ENCODE measurements at regions not wholly inside any gene's neighbourhood (a gene's known extent, or its start where the extent isn't known, plus 50 kb on each side); places are given as distances from the start of the nearest gene placed in this dataset.

GRCh38 chr2:184049566-184049965 lies 548.8 kb upstream of the ZNF804A start (continued):
- TF ChIP-seq NCOA4 (IDR thresholded peaks at IDR 0.05; ENCODE audit: partially characterized antibody), result no peak
- TF ChIP-seq SMAD1 (IDR thresholded peaks at IDR 0.05; ENCODE audit: low read depth, low read length, partially characterized antibody), result no peak

- WGBS (ENCODE audit: insufficient coverage, low coverage, missing lambda C conversion rate), result 22% methylated on average over 3 of the region's 3 CpGs
- no peak overlapping the region for H2AFZ ChIP-seq (ENCODE audit: low read depth, low read length)
Measured at GRCh38 chr2:184053326-184053725, 545.0 kb upstream of the ZNF804A start.

More at GRCh38 chr2:184053326-184053725, 545.0 kb upstream of the ZNF804A start:
- Histone ChIP-seq H3K4me2 (ENCODE audit: insufficient read depth, low read length) (no peak overlapping the region), H3K36me3 (ENCODE audit: control insufficient read depth, insufficient read depth, low read length) (no peaks in the 10 kb centered on the region), H3K9ac (ENCODE audit: insufficient read depth in 1 of 2, low read depth in 2 of 2, low read length in 2 of 2) (no peak overlapping the region), H3K9me1 (ENCODE audit: control insufficient read depth, insufficient read depth, low read length) (no peaks in the 10 kb centered on the region), H4K20me1 (replicated peaks; ENCODE audit: control insufficient read depth, insufficient read depth, low read length) (no peaks in the 10 kb centered on the region), H3K27ac (ENCODE audit: extremely low read depth, low read depth, low read length) (no peak overlapping the region), H3K4me1 (replicated peaks in 1 of 2; ENCODE audit: control insufficient read depth in 2 of 2, insufficient read depth in 2 of 2, low read length in 2 of 2) (no peaks in the 10 kb centered on the region), H3K9me3 (replicated peaks; ENCODE audit: control insufficient read depth, insufficient read depth, low read depth, low read length) (no peaks in the 10 kb centered on the region), H3K4me3 (no peak overlapping the region), H3K27me3 (ENCODE audit: control insufficient read depth in 2 of 2, insufficient read depth in 2 of 2, low read length in 2 of 2) (no peaks in the 10 kb centered on the region), H3K79me2 (ENCODE audit: control insufficient read depth, insufficient read depth, low read length) (no peaks in the 10 kb centered on the region)
- ATAC-seq, result no peak
- intact Hi-C loops (cut with micrococcal nuclease), result loop anchor here (10.0 kb wide), 1 partner anchor 759 kb away; no protein-coding TSS in a partner anchor
- TF ChIP-seq ZNF354B (CRISPR knock-in tag; IDR thresholded peaks at IDR 0.05), result no peak
- no peak for TF ChIP-seq TARDBP (IDR thresholded peaks at IDR 0.05)
- no peak for TF ChIP-seq VEZF1 (CRISPR knock-in tag; IDR thresholded peaks at IDR 0.05)
- no peak for TF ChIP-seq MAFK (IDR thresholded peaks at IDR 0.05; ENCODE audit: low read length)
- TF ChIP-seq COPS2 (conservative IDR thresholded peaks at IDR 0.05), result no peak
- TF ChIP-seq SIX5 (IDR thresholded peaks at IDR 0.05; ENCODE audit: borderline replicate concordance in 1 of 2, insufficient read depth in 1 of 2, low read depth in 1 of 2, low read length in 2 of 2), result no peak
- TF ChIP-seq ETV6 (IDR thresholded peaks at IDR 0.05; ENCODE audit: borderline replicate concordance in 1 of 2, low read depth in 2 of 2, low read length in 1 of 2), result no peak
- no peak for TF ChIP-seq ETV6 (CRISPR knock-in tag; IDR thresholded peaks at IDR 0.05; ENCODE audit: borderline replicate concordance)
- no peak for TF ChIP-seq SMAD2 (IDR thresholded peaks at IDR 0.05; ENCODE audit: low read depth, low read length)
- no peak for TF ChIP-seq SMARCA5 (IDR thresholded peaks at IDR 0.05)
- no peak for TF ChIP-seq MAFG (tag; conservative IDR thresholded peaks at IDR 0.05)
- no peak for TF ChIP-seq NR2C2 (CRISPR knock-in tag; IDR thresholded peaks at IDR 0.05)
- TF ChIP-seq NR2C2 (tag; IDR thresholded peaks at IDR 0.05), result no peak
- TF ChIP-seq BRD4 (IDR thresholded peaks at IDR 0.05), result no peak
- no peak for TF ChIP-seq ZBTB43 (CRISPR knock-in tag; IDR thresholded peaks at IDR 0.05)
- TF ChIP-seq SAFB (IDR thresholded peaks at IDR 0.05; ENCODE audit: borderline replicate concordance, low read depth, low read length), result no peak
- no peak for TF ChIP-seq SIN3B (IDR thresholded peaks at IDR 0.05; ENCODE audit: low read depth)
- in situ Hi-C loops (cut with MboI), result no loop called here
- FAIRE-seq, result no peak
- DNase-seq (ENCODE audit: extremely low read depth in 1 of 4, low spot score in 3 of 4), result no peak
- ChIA-PET POLR2A (no interaction called here), CTCF (ENCODE audit: low intra/inter-chr PET ratio) (no interaction called here)
- no TSS peak for BruUV-seq (replicated peaks)
